HL-60 (cell line): ENCODE measurements at regions not wholly inside any gene's neighbourhood (a gene's known extent, or its start where the extent isn't known, plus 50 kb on each side); places are given as distances from the start of the nearest gene placed in this dataset.

Experiments used
- CTCF ChIP-seq: IDR thresholded peaks from one replicate; pipeline ENCODE4 v1.5.1; 2011; ENCODE audit warnings: low read length, control low read depth, inconsistent platforms; ENCODE audit not compliant: insufficient read depth
- GABPA ChIP-seq: IDR thresholded peaks from 2 replicates; pipeline ENCODE4 v1.6.1; 2012; ENCODE audit warnings: low read depth
- POLR2AphosphoS5 ChIP-seq: IDR thresholded peaks from 2 replicates; pipeline ENCODE4 v1.6.1; 2012; ENCODE audit warnings: low read depth
- REST ChIP-seq: IDR thresholded peaks from 2 replicates; pipeline ENCODE4 v1.6.1; 2012; ENCODE audit warnings: low read depth; ENCODE audit not compliant: insufficient replicate concordance
- SPI1 ChIP-seq: IDR thresholded peaks from 2 replicates; pipeline ENCODE4 v1.6.1; 2012; ENCODE audit warnings: low read depth, mild to moderate bottlenecking, borderline replicate concordance

GRCh38 chr5:67673180-67673579 lies 476.6 kb upstream of the CD180 start:
- TF ChIP-seq CTCF (no peak), POLR2AphosphoS5 (no peak), GABPA (no peak), REST (no peak), SPI1 (no peak)
